ENCODE measurements at regions not wholly inside any gene's neighbourhood (a gene's known extent, or its start where the extent isn't known, plus 50 kb on each side); places are given as distances from the start of the nearest gene placed in this dataset.

- Histone ChIP-seq H4K20me1 (ENCODE audit: low read depth, low read length) (no peaks in the 10 kb centered on the region), H3K27ac (ENCODE audit: low read depth, low read length) (no peak overlapping the region), H2AFZ (ENCODE audit: low read depth, low read length, severe bottlenecking) (no peak overlapping the region), H3K9ac (ENCODE audit: low read length) (no peak overlapping the region), H3K79me2 (ENCODE audit: insufficient read depth, low read length) (no peaks in the 10 kb centered on the region), H3K36me3 (ENCODE audit: low read length) (no peaks in the 10 kb centered on the region), H3K9me3 (ENCODE audit: insufficient read depth, low read length) (no peaks in the 10 kb centered on the region), H3K4me2 (ENCODE audit: low read depth, low read length, poor library complexity, severe bottlenecking) (no peak overlapping the region), H3K27me3 (ENCODE audit: low read length) (no peaks in the 10 kb centered on the region), H3K9me2 (replicated peaks; ENCODE audit: insufficient read depth, low read length) (no peaks in the 10 kb centered on the region), H3K4me3 (ENCODE audit: insufficient read depth, low read length, poor library complexity, severe bottlenecking) (no peak overlapping the region), H3F3A (ENCODE audit: insufficient read depth) (no peaks in the 10 kb centered on the region)
- TF ChIP-seq, protein P1, sequence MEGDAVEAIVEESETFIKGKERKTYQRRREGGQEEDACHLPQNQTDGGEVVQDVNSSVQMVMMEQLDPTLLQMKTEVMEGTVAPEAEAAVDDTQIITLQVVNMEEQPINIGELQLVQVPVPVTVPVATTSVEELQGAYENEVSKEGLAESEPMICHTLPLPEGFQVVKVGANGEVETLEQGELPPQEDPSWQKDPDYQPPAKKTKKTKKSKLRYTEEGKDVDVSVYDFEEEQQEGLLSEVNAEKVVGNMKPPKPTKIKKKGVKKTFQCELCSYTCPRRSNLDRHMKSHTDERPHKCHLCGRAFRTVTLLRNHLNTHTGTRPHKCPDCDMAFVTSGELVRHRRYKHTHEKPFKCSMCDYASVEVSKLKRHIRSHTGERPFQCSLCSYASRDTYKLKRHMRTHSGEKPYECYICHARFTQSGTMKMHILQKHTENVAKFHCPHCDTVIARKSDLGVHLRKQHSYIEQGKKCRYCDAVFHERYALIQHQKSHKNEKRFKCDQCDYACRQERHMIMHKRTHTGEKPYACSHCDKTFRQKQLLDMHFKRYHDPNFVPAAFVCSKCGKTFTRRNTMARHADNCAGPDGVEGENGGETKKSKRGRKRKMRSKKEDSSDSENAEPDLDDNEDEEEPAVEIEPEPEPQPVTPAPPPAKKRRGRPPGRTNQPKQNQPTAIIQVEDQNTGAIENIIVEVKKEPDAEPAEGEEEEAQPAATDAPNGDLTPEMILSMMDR (IDR thresholded peaks at IDR 0.05; ENCODE audit: insufficient read depth, low read length, poor library complexity, severe bottlenecking), result no peak
- no peak for TF ChIP-seq EZH2phosphoT487 (conservative IDR thresholded peaks at IDR 0.05; ENCODE audit: low read length)
Measured at GRCh38 chr6:88262332-88262731, 96.2 kb upstream of the CNR1 start.

- no peak overlapping the region for H2AFZ ChIP-seq (ENCODE audit: low read depth, low read length, severe bottlenecking)
- no peak for TF ChIP-seq EZH2phosphoT487 (conservative IDR thresholded peaks at IDR 0.05; ENCODE audit: low read length)
- TF ChIP-seq, protein P1 (IDR thresholded peaks at IDR 0.05; ENCODE audit: insufficient read depth, low read length, poor library complexity, severe bottlenecking), result no peak
- H4K20me1 ChIP-seq (ENCODE audit: low read depth, low read length), result no peaks in the 10 kb centered on the region
- H3K79me2 ChIP-seq (ENCODE audit: insufficient read depth, low read length), result no peaks in the 10 kb centered on the region
- no peak overlapping the region for H3K4me3 ChIP-seq (ENCODE audit: insufficient read depth, low read length, poor library complexity, severe bottlenecking)
- H3F3A ChIP-seq (ENCODE audit: insufficient read depth), result no peaks in the 10 kb centered on the region
- no peaks in the 10 kb centered on the region for H3K27me3 ChIP-seq (ENCODE audit: low read length)
- H3K9me3 ChIP-seq (ENCODE audit: insufficient read depth, low read length), result peaks cover 4% of the 10 kb centered on the region; the same call in 1 of the 2 replicates
- no peak overlapping the region for H3K27ac ChIP-seq (ENCODE audit: low read depth, low read length)
- no peak overlapping the region for H3K4me2 ChIP-seq (ENCODE audit: low read depth, low read length, poor library complexity, severe bottlenecking)
- H3K9ac ChIP-seq (ENCODE audit: low read length), result no peak overlapping the region
- no peaks in the 10 kb centered on the region for H3K9me2 ChIP-seq (replicated peaks; ENCODE audit: insufficient read depth, low read length)
- no peaks in the 10 kb centered on the region for H3K36me3 ChIP-seq (ENCODE audit: low read length)
Measured at GRCh38 chr6:88251301-88251700, 85.2 kb upstream of the CNR1 start.

- H3K79me2 ChIP-seq (ENCODE audit: insufficient read depth, low read length), result no peaks in the 10 kb centered on the region
- H2AFZ ChIP-seq (ENCODE audit: low read depth, low read length, severe bottlenecking), result no peak overlapping the region
- no peak for TF ChIP-seq EZH2phosphoT487 (conservative IDR thresholded peaks at IDR 0.05; ENCODE audit: low read length)
- TF ChIP-seq, protein P1 (IDR thresholded peaks at IDR 0.05; ENCODE audit: insufficient read depth, low read length, poor library complexity, severe bottlenecking), result no peak
- H3K27me3 ChIP-seq (ENCODE audit: low read length), result no peaks in the 10 kb centered on the region
- H3K4me3 ChIP-seq (ENCODE audit: insufficient read depth, low read length, poor library complexity, severe bottlenecking), result no peak overlapping the region
- H3K4me2 ChIP-seq (ENCODE audit: low read depth, low read length, poor library complexity, severe bottlenecking), result no peak overlapping the region
- no peaks in the 10 kb centered on the region for H3K9me2 ChIP-seq (replicated peaks; ENCODE audit: insufficient read depth, low read length)
- no peaks in the 10 kb centered on the region for H3K36me3 ChIP-seq (ENCODE audit: low read length)
- H3F3A ChIP-seq (ENCODE audit: insufficient read depth), result no peaks in the 10 kb centered on the region
- no peaks in the 10 kb centered on the region for H4K20me1 ChIP-seq (ENCODE audit: low read depth, low read length)
- H3K27ac ChIP-seq (ENCODE audit: low read depth, low read length), result no peak overlapping the region
- H3K9ac ChIP-seq (ENCODE audit: low read length), result no peak overlapping the region
- peaks cover 4% of the 10 kb centered on the region; the same call in 1 of the 2 replicates for H3K9me3 ChIP-seq (ENCODE audit: insufficient read depth, low read length)
Measured at GRCh38 chr6:88248709-88249321, 82.7 kb upstream of the CNR1 start.
